ENCODE measurements at regions not wholly inside any gene's neighbourhood (a gene's known extent, or its start where the extent isn't known, plus 50 kb on each side); places are given as distances from the start of the nearest gene placed in this dataset.

DNA sequence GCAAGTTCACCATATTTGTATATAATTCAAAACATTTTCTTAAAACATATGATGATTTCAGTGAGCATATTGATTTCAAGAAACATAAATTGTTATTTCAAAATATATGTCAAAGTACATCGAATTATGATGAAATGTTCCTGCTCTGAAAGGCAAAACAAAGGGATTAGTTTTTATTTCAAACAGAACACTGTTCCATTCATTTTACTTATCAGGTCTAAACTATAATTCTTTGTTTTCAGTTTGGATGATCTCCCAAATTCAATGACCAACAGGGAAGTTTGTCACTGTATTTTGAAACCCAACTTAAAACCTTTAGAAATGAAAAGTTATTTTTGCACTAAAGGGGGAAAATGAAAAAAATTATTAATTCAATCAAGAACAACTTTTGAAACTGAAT, 610.2 kb downstream of the SLITRK1 start:
- TF ChIP-seq RAD21 (conservative IDR thresholded peaks at IDR 0.05), result no peak
- TF ChIP-seq, protein P1, sequence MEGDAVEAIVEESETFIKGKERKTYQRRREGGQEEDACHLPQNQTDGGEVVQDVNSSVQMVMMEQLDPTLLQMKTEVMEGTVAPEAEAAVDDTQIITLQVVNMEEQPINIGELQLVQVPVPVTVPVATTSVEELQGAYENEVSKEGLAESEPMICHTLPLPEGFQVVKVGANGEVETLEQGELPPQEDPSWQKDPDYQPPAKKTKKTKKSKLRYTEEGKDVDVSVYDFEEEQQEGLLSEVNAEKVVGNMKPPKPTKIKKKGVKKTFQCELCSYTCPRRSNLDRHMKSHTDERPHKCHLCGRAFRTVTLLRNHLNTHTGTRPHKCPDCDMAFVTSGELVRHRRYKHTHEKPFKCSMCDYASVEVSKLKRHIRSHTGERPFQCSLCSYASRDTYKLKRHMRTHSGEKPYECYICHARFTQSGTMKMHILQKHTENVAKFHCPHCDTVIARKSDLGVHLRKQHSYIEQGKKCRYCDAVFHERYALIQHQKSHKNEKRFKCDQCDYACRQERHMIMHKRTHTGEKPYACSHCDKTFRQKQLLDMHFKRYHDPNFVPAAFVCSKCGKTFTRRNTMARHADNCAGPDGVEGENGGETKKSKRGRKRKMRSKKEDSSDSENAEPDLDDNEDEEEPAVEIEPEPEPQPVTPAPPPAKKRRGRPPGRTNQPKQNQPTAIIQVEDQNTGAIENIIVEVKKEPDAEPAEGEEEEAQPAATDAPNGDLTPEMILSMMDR (IDR thresholded peaks at IDR 0.05; ENCODE audit: poor library complexity, severe bottlenecking), result no peak
